MG63 (cell line): ENCODE measurements at regions not wholly inside any gene's neighbourhood (a gene's known extent, or its start where the extent isn't known, plus 50 kb on each side); places are given as distances from the start of the nearest gene placed in this dataset.
"Not testable (repeated sequence)": the region's sequence is repeated elsewhere in the genome, so short reads cannot be mapped to it uniquely, and the experiment has no call there.

Experiments used
- DNase-seq: peaks from one replicate; pipeline ENCODE4 v3.0.0-alpha.2; 2020
- H3K27me3 ChIP-seq: fragments of 250-450 bp; sonication (Bioruptor Pico); 2 replicates; pipeline ENCODE4 v1.5.1; 2020; ENCODE audit warnings: mild to moderate bottlenecking, moderate library complexity
- H3K36me3 ChIP-seq: fragments of 250-450 bp; sonication (Bioruptor Pico); 2 replicates; pipeline ENCODE4 v1.5.1; 2020; ENCODE audit warnings: mild to moderate bottlenecking, moderate library complexity
- H3K4me3 ChIP-seq: fragments of 250-450 bp; sonication (Bioruptor Pico); 2 replicates; pipeline ENCODE4 v1.5.1; 2020; ENCODE audit warnings: mild to moderate bottlenecking, moderate library complexity
- H3K9me3 ChIP-seq: fragments of 250-450 bp; sonication (Bioruptor Pico); 2 replicates; pipeline ENCODE4 v1.5.1; 2020; ENCODE audit warnings: mild to moderate bottlenecking, moderate library complexity

DNA sequence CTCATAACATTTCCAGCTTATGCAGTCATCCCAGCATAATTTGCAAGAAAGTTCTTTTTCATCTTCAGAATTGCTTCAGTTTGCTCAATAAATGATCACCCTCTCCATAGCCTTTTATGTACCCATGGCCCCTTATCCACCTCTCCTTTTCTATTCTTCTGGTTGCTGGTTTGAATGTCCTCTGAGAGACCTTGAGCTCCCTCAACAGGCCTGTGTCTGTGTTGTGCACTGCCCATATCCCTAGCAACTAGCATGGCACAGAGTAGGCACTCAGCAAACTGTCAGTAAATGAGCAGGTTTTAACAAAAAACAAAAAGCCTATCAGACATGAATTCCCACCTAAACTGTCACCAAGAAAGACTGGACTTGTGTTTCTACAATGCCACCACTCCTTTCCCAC is 160.5 kb downstream of the AKAIN1 start:
- H3K27me3 ChIP-seq = no peaks in the 10 kb centered on the region
- DNase-seq = no peak
- no peak overlapping the region for H3K4me3 ChIP-seq
- H3K9me3 ChIP-seq = no peaks in the 10 kb centered on the region; the same call in 1 of the 2 replicates
- H3K36me3 ChIP-seq = no peaks in the 10 kb centered on the region

DNA sequence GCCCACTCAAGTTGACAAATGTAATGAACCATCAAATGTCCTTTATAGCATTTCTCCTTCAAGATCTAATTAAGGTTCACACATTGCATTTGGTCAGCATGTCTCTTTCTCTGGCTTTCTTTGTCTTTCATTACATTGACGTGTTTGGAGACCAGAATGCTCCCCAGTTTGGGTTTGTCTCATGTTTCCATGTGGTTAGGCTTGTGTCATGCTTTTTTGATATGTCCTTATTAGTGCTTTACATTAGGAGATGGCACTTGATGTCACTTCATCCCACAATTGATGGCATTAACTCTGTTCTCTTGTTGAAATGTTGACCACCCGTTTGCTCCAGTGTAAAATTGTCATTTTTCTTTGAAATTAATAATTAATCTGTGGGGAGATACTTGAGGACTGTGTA is 165.8 kb downstream of the AKAIN1 start:
- H3K36me3 ChIP-seq = no peaks in the 10 kb centered on the region

DNA sequence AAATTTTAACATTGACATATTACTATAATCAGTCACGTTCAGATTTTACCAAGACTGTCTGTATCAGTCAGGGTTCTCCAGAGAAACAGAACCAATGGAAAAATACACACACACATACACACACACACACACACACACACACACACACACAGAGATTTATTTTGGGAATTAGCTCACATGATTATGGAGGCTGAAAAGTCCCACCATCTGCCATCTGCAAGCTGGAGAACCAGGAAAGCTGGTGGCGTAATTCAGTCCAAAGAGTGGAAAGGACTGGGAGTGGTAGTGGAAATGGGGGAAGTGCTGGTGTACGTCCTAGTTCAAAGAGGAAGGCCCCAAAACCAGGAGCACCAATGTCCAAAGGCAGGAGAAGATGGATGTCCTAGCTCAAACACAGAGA is 166.4 kb downstream of the AKAIN1 start:
- Histone ChIP-seq H3K4me3 (no peak overlapping the region), H3K27me3 (no peaks in the 10 kb centered on the region), H3K9me3 (no peaks in the 10 kb centered on the region; the same call in 1 of the 2 replicates), H3K36me3 (no peaks in the 10 kb centered on the region)
- DNase-seq = no peak

More for the DNA sequence above, 165.8 kb downstream of the AKAIN1 start:
- H3K27me3 ChIP-seq = no peaks in the 10 kb centered on the region
- no peak for DNase-seq
- H3K9me3 ChIP-seq = no peaks in the 10 kb centered on the region; the same call in 1 of the 2 replicates
- H3K4me3 ChIP-seq = no peak overlapping the region

DNA sequence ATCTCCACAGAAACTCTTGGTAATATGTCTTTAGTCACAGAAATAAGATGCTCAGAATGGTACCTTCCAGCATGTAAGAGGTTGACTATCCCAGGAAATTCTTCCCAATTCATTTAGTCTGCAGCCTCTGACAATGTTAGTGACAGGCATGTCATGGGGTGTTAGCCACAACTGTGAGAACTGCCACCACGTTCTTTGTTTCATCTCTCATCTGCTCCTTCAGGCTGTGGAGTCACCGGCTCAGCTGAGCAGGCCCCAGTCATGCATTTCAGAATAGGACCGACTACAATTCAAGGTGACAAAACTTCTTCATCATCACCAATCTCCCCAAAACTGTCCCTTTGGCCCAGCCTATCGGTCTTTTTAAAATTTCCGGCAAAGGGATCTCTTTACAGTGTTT is 167.5 kb downstream of the AKAIN1 start:
- H3K27me3 ChIP-seq = no peaks in the 10 kb centered on the region
- no peaks in the 10 kb centered on the region for H3K36me3 ChIP-seq
- no peak for DNase-seq
- H3K9me3 ChIP-seq = no peaks in the 10 kb centered on the region; the same call in 1 of the 2 replicates
- no peak overlapping the region for H3K4me3 ChIP-seq

DNA sequence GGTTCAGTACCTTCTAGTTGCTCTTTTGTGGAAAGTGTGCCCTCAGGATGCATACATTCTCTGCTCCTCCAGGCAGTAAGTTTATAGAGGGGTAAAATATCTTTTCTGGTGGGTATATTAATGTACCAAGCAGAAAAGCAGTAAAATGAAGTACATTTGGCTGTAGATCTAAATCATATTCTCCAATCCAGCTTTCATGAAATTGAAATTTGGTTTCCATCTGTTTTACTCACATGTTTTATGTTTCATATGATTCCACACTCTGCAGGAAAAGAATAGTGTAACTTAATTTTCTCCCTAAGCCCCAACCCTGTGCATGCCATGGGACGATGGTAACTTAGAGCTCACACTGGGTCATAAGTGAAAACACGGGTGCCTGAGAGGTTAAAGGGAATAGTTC is 172.3 kb downstream of the AKAIN1 start:
- H3K9me3 ChIP-seq = no peaks in the 10 kb centered on the region
- H3K4me3 ChIP-seq = no peak overlapping the region
- no peak for DNase-seq
- H3K36me3 ChIP-seq = no peaks in the 10 kb centered on the region
- H3K27me3 ChIP-seq = no peaks in the 10 kb centered on the region

DNA sequence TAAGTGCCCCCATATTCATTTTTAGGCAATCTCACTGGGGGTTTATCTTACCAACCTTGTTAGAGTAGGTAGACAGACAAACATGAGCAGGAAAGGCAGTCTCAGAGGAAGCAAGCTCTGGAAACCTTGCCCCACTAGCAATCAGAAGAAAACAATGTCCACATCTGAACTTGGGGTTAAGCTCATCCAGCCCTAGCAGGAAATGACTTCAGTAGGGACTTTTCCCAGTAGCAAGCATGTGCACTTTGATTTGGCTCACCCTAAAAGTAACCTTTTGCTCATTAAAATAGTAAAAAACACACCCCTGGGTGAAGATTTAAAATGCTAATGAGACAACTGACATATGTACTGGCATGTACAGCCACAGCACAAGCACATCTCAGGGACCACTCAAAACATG is 175.5 kb downstream of the AKAIN1 start:
- no peak for DNase-seq
- H3K36me3 ChIP-seq = no peaks in the 10 kb centered on the region
- no peak overlapping the region for H3K4me3 ChIP-seq
- no peaks in the 10 kb centered on the region for H3K9me3 ChIP-seq
- no peaks in the 10 kb centered on the region for H3K27me3 ChIP-seq

DNA sequence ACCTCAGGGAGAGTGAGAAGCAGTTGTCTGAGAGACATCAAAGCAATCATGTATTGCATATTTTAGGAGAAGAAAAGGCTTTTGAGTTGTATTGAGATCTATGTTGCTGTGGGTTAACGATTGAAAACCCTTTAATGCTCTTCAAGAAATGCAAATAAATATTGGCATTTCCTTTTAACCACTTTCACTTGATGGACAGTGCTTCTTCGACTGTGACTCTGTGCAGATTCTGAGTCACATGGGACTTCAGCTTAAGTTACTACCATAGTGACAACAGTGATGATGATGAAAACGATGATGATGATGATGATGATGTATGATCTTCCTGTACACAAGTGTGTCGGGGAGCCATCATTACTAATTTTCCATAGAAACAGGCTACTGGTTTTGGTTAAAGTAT is 181.8 kb downstream of the AKAIN1 start:
- Histone ChIP-seq H3K27me3 (no peaks in the 10 kb centered on the region), H3K36me3 (no peaks in the 10 kb centered on the region), H3K9me3 (no peaks in the 10 kb centered on the region), H3K4me3 (no peak overlapping the region)
- DNase-seq = no peak

DNA sequence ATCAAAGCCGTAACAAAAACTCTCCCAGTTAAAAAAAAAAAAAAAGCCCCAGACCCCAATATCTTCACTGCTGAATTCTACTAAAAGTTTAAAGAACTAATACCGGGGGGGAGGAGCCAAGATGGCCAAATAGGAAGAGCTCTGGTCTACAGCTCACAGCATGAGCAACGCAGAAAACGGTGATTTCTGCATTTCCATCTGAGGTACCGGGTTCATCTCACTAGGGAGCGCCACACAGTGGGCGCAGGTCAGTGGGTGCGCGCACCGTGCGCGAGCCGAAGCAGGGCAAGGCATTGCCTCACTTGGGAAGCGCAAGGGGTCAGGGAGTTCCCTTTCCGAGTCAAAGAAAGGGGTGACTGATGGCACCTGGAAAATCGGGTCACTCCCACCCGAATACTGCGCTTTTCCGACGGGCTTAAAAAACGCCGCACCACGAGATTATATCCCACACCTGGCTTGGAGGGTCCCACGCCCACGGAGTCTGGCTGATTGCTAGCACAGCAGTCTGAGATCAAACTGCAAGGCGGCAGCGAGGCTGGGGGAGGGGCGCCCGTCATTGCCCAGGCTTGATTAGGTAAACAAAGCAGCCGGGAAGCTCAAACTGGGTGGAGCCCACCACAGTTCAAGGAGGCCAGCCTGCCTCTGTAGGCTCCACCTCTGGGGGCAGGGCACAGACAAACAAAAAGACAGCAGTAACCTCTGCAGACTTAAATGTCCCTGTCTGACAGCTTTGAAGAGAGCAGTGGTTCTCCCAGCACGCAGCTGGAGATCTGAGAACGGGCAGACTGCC is 192.8 kb downstream of the AKAIN1 start:
- H3K9me3 ChIP-seq, DNase-seq, H3K4me3 ChIP-seq, H3K36me3 ChIP-seq, H3K27me3 ChIP-seq: not testable (repeated sequence)

DNA sequence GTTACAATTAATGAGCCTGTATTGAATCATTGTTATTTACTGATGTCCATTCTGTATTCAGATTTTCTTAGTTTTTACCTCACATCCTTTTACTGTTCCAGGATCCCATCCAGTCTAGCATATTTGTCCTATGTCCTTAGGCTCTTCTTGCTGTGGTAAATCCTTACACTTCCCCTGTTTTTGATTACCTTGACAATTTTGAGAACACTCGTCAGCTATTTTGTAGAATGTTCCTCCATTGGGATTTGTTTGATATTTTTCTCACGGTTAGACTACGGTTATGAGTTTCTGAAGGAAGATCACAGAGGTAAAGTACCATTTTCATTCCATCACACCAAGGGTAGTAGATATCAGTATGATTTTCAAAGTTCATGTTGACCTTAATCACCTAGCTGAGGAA is 202.3 kb downstream of the AKAIN1 start:
- no peak for DNase-seq
- Histone ChIP-seq H3K9me3 (no peaks in the 10 kb centered on the region), H3K36me3 (no peaks in the 10 kb centered on the region), H3K27me3 (no peaks in the 10 kb centered on the region), H3K4me3 (no peak overlapping the region)

DNA sequence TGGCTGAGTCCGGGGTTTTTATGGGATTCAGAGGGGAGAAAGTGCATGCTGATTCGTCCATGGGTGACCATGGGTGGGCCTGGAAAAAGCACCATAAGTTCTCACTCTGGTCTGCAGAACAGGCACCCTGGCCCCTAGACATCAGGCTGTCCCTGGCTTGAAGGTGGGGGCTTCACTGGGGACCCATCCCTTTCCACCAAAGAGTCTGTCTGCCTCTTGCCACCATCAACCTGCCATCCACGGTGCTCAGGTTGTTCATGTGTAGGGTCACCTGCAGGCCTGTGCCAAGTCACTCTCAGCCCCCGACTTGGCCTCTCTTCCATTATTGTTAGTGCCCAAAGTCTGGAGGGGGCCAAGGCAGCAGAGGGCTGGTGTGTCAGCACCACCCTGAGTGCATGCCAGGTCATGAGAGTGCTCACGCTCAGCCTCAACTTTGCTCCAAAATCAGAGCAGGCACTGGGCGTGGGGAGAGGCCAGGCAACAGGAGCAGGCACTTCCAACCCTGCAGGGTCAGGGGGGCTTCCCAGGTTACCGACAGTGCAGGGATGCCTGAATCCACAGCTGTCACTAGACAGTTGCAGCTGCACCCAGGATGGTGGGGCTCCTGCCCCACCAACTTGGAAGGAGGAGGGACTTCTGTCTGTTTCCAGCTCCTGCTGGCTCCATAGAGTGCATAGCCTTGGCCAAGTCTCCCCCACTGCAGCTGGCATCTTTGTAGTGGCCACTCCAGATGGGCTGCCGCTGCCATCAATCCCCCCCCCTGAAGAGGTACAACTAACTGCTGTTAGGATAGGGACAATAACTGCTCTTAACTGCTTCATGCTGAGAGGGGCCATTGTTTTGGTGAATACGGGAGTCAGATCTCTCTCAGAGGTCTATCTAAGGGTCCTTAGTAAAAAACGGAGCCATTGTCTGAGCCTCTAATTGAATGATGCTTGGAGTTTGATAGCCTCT is 209.3 kb downstream of the AKAIN1 start:
- no peak overlapping the region for H3K4me3 ChIP-seq
- H3K27me3 ChIP-seq = no peaks in the 10 kb centered on the region

DNA sequence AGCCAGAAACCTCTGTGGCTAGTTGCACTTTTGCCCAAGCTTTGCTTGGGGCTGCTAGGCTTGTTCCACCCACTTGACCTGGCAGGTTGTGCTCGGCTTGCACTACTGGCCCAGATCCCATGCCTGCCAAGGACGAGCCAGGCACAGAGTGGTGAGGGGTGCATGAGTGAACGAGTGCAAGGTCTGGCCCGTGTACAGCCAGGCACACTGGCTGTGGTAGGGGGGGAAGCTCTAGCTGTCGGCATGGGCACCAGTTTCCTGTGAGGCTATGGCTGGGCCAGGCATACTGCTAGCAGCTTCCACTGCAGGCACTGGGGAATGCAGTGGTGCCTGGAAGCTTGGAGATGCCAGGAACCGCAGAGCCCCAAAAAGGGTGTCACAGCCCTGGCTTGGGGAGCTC is 210.4 kb downstream of the AKAIN1 start:
- no peak overlapping the region for H3K4me3 ChIP-seq
- H3K27me3 ChIP-seq = no peaks in the 10 kb centered on the region
- DNase-seq = no peak
- H3K9me3 ChIP-seq = no peaks in the 10 kb centered on the region
- no peaks in the 10 kb centered on the region for H3K36me3 ChIP-seq

More for the DNA sequence above, 209.3 kb downstream of the AKAIN1 start:
- Histone ChIP-seq H3K36me3 (no peaks in the 10 kb centered on the region), H3K9me3 (no peaks in the 10 kb centered on the region)
- no peak for DNase-seq

DNA sequence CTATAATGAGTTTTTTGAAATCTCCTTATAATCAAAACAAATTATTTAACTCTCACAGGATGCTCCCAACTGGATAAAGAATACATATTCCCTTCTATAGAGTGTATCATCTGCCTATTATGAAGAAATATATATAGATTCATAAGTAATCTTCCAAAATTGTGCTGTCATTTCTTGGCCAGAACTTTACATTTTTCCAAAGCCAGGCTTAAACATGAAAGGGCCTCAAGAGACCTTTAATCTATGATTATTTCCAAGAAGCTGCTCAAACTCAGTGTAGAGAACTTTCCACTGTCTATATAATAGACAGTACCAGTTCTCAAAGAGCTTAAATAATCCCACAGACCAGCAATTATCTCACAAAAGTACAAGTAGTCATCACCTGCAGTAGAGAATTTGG is 211.0 kb downstream of the AKAIN1 start:
- H3K4me3 ChIP-seq = no peak overlapping the region
- H3K27me3 ChIP-seq = no peaks in the 10 kb centered on the region
- no peaks in the 10 kb centered on the region for H3K36me3 ChIP-seq
- no peak for DNase-seq
- H3K9me3 ChIP-seq = no peaks in the 10 kb centered on the region

DNA sequence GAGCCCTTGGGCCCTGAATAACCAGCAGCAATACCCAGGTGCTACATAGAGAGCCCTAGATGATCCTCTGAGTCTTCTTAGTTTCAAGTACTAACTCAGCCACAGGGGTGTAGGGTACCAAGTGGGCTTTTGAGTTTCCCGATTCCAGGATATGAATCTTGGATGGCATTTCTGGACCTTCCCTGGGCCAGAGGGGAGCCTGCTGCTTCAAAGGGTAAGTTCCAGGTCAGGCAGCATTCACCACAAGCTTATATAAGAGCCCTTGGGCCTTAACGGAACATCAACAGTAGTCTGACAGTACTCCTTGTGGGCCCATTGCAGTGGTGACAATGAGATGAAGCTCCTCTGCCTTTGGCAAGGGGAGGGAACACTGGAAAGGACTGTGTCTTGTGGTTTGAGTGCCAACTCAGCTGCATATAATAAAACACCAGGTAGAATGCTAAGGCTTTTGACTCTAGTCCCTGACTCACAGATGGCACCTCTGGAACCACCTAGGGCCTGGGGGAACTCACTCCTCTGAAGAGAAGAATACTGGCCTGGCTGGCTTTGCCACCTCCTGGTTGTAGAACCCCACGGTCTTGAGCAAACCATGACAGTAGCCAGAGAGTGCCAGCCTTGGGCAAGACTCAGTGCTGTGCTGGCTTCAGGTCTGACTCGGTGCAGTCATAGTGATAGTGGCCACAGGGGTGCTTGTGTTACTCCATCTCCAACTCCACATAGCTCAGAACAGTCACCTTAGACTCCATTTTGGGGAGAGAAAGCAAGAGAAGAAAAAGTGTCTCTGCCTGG is 235.7 kb downstream of the AKAIN1 start:
- no peaks in the 10 kb centered on the region for H3K27me3 ChIP-seq
- no peaks in the 10 kb centered on the region for H3K36me3 ChIP-seq
- no peak overlapping the region for H3K4me3 ChIP-seq
- no peak for DNase-seq
- 0 out of 2 replicates have a peak, but pooled peaks cover 2% of the 10 kb centered on the region for H3K9me3 ChIP-seq

DNA sequence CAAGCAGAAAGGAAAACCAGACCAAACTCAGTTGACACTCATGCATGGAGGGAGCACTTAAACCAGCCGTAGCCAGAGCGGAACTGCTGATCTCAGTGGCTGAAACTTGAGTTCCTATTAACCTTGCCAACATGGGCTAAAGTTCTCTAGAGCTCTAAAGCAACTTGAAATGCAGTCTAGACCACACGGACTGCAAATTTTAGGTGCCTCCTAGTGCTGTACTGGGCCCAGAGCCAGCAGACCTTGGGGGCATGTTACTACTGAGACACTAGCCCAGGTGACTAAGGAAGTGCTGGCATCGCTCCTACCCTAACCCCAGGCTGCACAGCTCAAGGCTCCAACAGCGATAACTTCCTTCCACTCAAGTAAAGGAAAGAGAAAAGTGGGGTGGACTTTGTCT is 236.5 kb downstream of the AKAIN1 start:
- H3K27me3 ChIP-seq = no peaks in the 10 kb centered on the region
- no peak for DNase-seq
- H3K9me3 ChIP-seq = 0 out of 2 replicates have a peak, but pooled peaks cover 2% of the 10 kb centered on the region
- H3K36me3 ChIP-seq = no peaks in the 10 kb centered on the region
- no peak overlapping the region for H3K4me3 ChIP-seq

DNA sequence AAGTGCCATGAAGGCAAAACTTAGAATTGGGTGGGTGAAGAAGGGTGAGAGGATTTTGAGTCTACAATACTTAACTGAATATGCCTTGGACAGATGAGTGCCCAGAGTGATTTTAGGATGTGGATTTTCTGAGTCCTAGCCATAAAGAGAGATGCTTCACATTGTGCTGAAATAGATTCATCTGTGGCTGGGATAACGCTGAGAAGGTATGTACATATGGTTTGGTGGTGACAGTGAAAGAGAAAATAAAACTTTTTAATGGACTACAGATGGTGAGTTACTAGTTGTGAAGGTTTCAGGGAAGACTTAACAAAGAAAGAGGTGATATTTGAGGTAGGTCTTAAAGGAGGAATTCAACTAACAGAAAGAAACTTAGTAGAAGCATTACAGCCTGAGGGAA is 265.8 kb downstream of the AKAIN1 start:
- Histone ChIP-seq H3K4me3 (no peak overlapping the region), H3K9me3 (peaks cover 4% of the 10 kb centered on the region), H3K27me3 (no peaks in the 10 kb centered on the region), H3K36me3 (no peaks in the 10 kb centered on the region)
- DNase-seq = no peak

DNA sequence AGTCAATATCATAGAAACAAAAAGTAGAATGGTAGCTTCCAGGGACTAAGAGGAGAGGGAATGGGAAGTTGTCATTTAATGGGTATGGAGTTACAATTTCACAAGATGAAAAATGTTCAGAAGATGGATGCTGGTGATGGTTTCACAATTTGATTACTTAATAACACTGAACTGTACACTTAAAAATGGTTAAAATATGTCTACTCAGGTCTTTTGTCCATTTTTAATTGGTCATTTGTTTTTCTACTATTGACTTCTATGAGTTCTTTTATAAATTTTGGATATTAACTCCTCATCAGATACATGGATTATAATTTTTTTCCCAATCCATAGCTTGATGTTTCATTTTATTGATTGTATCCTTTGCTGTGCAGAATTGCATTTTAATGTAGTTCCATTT is 275.5 kb downstream of the AKAIN1 start:
- Histone ChIP-seq H3K36me3 (no peaks in the 10 kb centered on the region), H3K4me3 (no peak overlapping the region), H3K27me3 (no peaks in the 10 kb centered on the region), H3K9me3 (no peaks in the 10 kb centered on the region)
- no peak for DNase-seq

DNA sequence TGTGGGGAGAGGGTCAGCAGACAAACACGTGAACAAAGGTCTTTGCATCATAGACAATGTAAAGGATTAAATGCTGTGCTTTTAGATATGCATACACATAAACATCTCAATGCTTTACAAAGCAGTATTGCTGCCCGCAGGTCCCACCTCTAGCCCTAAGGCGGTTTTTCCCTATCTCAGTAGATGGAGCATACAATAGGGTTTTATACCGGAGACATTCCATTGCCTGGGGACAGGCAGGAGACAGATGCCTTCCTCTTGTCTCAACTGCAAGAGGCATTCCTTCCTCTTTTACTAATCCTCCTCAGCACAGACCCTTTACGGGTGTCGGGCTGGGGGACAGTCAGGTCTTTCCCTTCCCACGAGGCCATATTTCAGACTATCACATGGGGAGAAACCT is 279.5 kb downstream of the AKAIN1 start:
- not testable (repeated sequence) for H3K9me3 ChIP-seq, DNase-seq, H3K36me3 ChIP-seq, H3K27me3 ChIP-seq, H3K4me3 ChIP-seq
